ENCODE measurements at regions not wholly inside any gene's neighbourhood (a gene's known extent, or its start where the extent isn't known, plus 50 kb on each side); places are given as distances from the start of the nearest gene placed in this dataset.

DNA sequence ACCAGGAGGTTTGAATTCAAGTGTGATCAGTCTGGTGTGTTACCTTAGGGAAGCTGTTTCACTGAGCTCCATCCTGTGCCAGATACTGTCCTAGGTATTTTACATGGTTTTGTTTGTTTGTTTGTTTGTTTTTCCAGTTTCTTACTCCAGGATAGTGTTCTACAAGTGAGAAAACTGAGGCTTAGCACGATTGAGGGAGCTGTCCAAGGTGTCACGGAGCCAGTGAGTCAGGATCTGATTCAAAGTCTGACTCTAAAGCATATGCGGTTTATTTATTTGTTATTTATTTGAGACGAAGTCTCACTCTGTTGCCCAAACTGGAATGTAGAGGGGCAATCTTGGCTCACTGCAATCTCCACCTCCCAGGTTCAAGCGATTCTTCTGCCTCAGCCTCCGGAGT is 79.7 kb upstream of the GNG2 start:
- Mint-ChIP-seq H3K4me1 (ENCODE audit: low read depth) (peaks cover 18% of the 10 kb centered on the region), H3K4me3 (ENCODE audit: unreplicated experiment) (no peak overlapping the region), H3K27ac (ENCODE audit: unreplicated experiment) (no peak overlapping the region), H3K9me3 (ENCODE audit: low read depth) (peaks cover 1% of the 10 kb centered on the region), H3K27me3 (ENCODE audit: low read depth) (peaks cover 4% of the 10 kb centered on the region), H3K36me3 (ENCODE audit: low read depth) (no peaks in the 10 kb centered on the region)
- TF ChIP-seq, protein P1, sequence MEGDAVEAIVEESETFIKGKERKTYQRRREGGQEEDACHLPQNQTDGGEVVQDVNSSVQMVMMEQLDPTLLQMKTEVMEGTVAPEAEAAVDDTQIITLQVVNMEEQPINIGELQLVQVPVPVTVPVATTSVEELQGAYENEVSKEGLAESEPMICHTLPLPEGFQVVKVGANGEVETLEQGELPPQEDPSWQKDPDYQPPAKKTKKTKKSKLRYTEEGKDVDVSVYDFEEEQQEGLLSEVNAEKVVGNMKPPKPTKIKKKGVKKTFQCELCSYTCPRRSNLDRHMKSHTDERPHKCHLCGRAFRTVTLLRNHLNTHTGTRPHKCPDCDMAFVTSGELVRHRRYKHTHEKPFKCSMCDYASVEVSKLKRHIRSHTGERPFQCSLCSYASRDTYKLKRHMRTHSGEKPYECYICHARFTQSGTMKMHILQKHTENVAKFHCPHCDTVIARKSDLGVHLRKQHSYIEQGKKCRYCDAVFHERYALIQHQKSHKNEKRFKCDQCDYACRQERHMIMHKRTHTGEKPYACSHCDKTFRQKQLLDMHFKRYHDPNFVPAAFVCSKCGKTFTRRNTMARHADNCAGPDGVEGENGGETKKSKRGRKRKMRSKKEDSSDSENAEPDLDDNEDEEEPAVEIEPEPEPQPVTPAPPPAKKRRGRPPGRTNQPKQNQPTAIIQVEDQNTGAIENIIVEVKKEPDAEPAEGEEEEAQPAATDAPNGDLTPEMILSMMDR (IDR thresholded peaks at IDR 0.05), result no peak
- DNase-seq (ENCODE audit: low spot score), result no peak

- TF ChIP-seq, protein P1 (IDR thresholded peaks at IDR 0.05), result no peak
- Mint-ChIP-seq H3K4me3 (ENCODE audit: unreplicated experiment) (no peak overlapping the region), H3K36me3 (ENCODE audit: low read depth) (no peaks in the 10 kb centered on the region), H3K27ac (ENCODE audit: unreplicated experiment) (no peak overlapping the region), H3K27me3 (ENCODE audit: low read depth) (peaks cover 4% of the 10 kb centered on the region), H3K4me1 (ENCODE audit: low read depth) (peaks cover 13% of the 10 kb centered on the region), H3K9me3 (ENCODE audit: low read depth) (peaks cover 8% of the 10 kb centered on the region)
- DNase-seq (ENCODE audit: low spot score), result no peak
Measured at GRCh38 chr14:51781381-51781780, 79.0 kb upstream of the GNG2 start.

DNA sequence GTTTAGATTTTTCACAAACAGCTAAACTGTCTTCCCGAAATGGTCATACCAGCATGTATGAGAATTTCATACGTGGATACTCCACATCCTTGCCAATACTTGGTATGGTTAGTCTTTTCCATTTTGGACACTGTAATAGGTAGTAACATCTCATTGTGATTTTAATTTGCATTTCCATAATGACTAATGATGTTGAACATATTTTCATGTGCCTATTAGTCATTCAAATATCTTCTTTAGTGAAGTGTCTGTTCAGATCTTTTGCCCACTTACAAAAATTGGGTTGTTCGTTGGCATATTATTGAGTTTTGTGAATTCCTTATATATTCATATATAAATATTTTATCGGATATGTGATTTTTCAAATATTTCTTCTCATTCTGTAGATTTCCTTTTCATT is 78.0 kb upstream of the GNG2 start:
- no peak for DNase-seq (ENCODE audit: low spot score)
- TF ChIP-seq, protein P1 (IDR thresholded peaks at IDR 0.05), result no peak
- Mint-ChIP-seq H3K36me3 (ENCODE audit: low read depth) (no peaks in the 10 kb centered on the region), H3K4me3 (ENCODE audit: unreplicated experiment) (no peak overlapping the region), H3K9me3 (ENCODE audit: low read depth) (peaks cover 15% of the 10 kb centered on the region), H3K27me3 (ENCODE audit: low read depth) (peaks cover 4% of the 10 kb centered on the region), H3K27ac (ENCODE audit: unreplicated experiment) (no peak overlapping the region), H3K4me1 (ENCODE audit: low read depth) (peaks cover 11% of the 10 kb centered on the region)

GRCh38 chr14:51783765-51784164 is 76.6 kb upstream of the GNG2 start:
- TF ChIP-seq, protein P1 (IDR thresholded peaks at IDR 0.05), result no peak
- Mint-ChIP-seq H3K9me3 (ENCODE audit: low read depth) (peaks cover 15% of the 10 kb centered on the region), H3K4me1 (ENCODE audit: low read depth) (peaks cover 11% of the 10 kb centered on the region), H3K36me3 (ENCODE audit: low read depth) (no peaks in the 10 kb centered on the region), H3K27ac (ENCODE audit: unreplicated experiment) (no peak overlapping the region), H3K4me3 (ENCODE audit: unreplicated experiment) (no peak overlapping the region), H3K27me3 (ENCODE audit: low read depth) (peaks cover 4% of the 10 kb centered on the region)
- no peak for DNase-seq (ENCODE audit: low spot score)

- peaks cover 15% of the 10 kb centered on the region for H3K9me3 Mint-ChIP-seq (ENCODE audit: low read depth)
- no peak for DNase-seq (ENCODE audit: low spot score)
- TF ChIP-seq, protein P1 (IDR thresholded peaks at IDR 0.05), result no peak
- peaks cover 4% of the 10 kb centered on the region for H3K27me3 Mint-ChIP-seq (ENCODE audit: low read depth)
- H3K4me1 Mint-ChIP-seq (ENCODE audit: low read depth), result peaks cover 11% of the 10 kb centered on the region
- H3K36me3 Mint-ChIP-seq (ENCODE audit: low read depth), result no peaks in the 10 kb centered on the region
- H3K4me3 Mint-ChIP-seq (ENCODE audit: unreplicated experiment), result no peak overlapping the region
- H3K27ac Mint-ChIP-seq (ENCODE audit: unreplicated experiment), result no peak overlapping the region
Measured at GRCh38 chr14:51784466-51784865, 75.9 kb upstream of the GNG2 start.

All from chondrocyte (in vitro differentiated cells).